Prostate gland (tissue), 2 donors: ENCODE measurements at regions not wholly inside any gene's neighbourhood (a gene's known extent, or its start where the extent isn't known, plus 50 kb on each side); places are given as distances from the start of the nearest gene placed in this dataset.

Experiments
- DNase-seq: peaks from one replicate; pipeline ENCODE4 v3.0.0-alpha.2; 2019; ENCODE audit warnings: low spot score
- H3K27ac ChIP-seq, 2 donors: fragments of 200-600 bp; sonication (generic); 2 replicates each; pipeline ENCODE4 v1.5.1; 2017 to 2019
- H3K27me3 ChIP-seq: fragments of 200-600 bp; sonication (generic); replicated peaks from 2 replicates; pipeline ENCODE4 v1.5.1; 2019; ENCODE audit not compliant: insufficient read depth
- H3K36me3 ChIP-seq, 2 donors: fragments of 200-600 bp; sonication (generic); 1 replicate in 1 of 2; 2 replicates in 1 of 2; pipeline versions ENCODE4 v1.5.1 to v1.8.1; 2017 to 2019
- H3K4me1 ChIP-seq: fragments of 200-600 bp; sonication (generic); replicated peaks from 2 replicates; pipeline ENCODE4 v1.5.1; 2019
- H3K4me3 ChIP-seq, 2 donors: fragments of 200-600 bp; sonication (generic); 2 replicates each; pipeline ENCODE4 v1.5.1; 2017 to 2019
- H3K9me3 ChIP-seq: fragments of 200-600 bp; sonication (generic); 2 replicates; pipeline ENCODE4 v1.5.1; 2017
- CTCF ChIP-seq, 4 experiments: fragments of 200-600 bp in 2 of 4; fragments of 450-650 bp in 2 of 4; sonication (generic) in 2 of 4; IDR thresholded peaks; 1 replicate in 3 of 4; 2 replicates in 1 of 4; pipeline ENCODE4 v1.5.1; 2016 to 2019; ENCODE audit warnings: antibody characterized with exemption in 4 of 4, mild to moderate bottlenecking in 2 of 4, moderate library complexity in 2 of 4
- POLR2A ChIP-seq: fragments of 450-650 bp; IDR thresholded peaks from one replicate; pipeline ENCODE4 v1.6.1; 2016; ENCODE audit warnings: antibody characterized with exemption, mild to moderate bottlenecking
- POLR2AphosphoS5 ChIP-seq: sonication (generic); formaldehyde crosslinking; IDR thresholded peaks from one replicate; pipeline ENCODE4 v1.6.1; 2017; ENCODE audit warnings: antibody characterized with exemption
- WGBS: methylation state at CpG from one replicate; pipeline ENCODE4 v1.1.5; 2018; 5-methylcytosine and 5-hydroxymethylcytosine counted together
- intact Hi-C: fragments of 100-400 bp; cut with DNase I; formaldehyde crosslinking; loops from one replicate; pipeline ENCODE4 v1.14.2; 2022

GRCh38 chr14:55921511-55921910, 196.7 kb upstream of the PELI2 start:
- no peak for DNase-seq
- H3K9me3 ChIP-seq, result no peaks in the 10 kb centered on the region
- no peak overlapping the region for H3K4me3 ChIP-seq
- H3K4me1 ChIP-seq, result no peaks in the 10 kb centered on the region
- TF ChIP-seq POLR2A (no peak), POLR2AphosphoS5 (no peak), CTCF (IDR thresholded peaks at IDR 0.05) (no peak)
- 43% methylated on average over 1 of the region's 1 CpG for WGBS
- no peaks in the 10 kb centered on the region for H3K36me3 ChIP-seq
- H3K27me3 ChIP-seq, result no peaks in the 10 kb centered on the region
- intact Hi-C loops, result no loop called here
- no peak overlapping the region for H3K27ac ChIP-seq

DNA sequence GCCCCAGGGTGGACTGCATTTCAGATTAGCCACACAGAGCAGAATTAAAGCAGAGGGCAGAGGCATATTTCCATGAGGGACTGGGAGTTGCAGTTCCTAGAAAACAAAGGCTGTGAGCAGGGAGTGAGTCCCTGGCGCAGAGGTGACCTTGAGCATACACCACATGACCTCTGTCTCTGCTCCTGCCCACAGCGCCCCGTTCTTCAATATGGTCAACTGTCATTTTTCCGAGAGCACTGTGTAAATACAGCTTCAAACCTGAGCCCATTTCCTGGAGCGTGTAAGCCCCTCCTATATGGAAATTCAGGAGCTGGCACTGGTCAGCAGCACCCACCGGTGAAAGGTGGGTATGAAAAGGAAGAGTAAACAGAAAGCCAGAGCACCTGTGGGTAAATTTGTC, 192.2 kb upstream of the PELI2 start:
- Histone ChIP-seq H3K4me3 (no peak overlapping the region), H3K4me1 (no peaks in the 10 kb centered on the region), H3K27me3 (no peaks in the 10 kb centered on the region), H3K27ac (no peak overlapping the region), H3K9me3 (no peaks in the 10 kb centered on the region), H3K36me3 (no peaks in the 10 kb centered on the region)
- DNase-seq, result no peak
- 54% methylated on average over 6 of the region's 6 CpGs for WGBS
- intact Hi-C loops, result no loop called here
- TF ChIP-seq CTCF (IDR thresholded peaks at IDR 0.05) (no peak), POLR2A (no peak), POLR2AphosphoS5 (no peak)

GRCh38 chr14:55927028-55927427, 191.2 kb upstream of the PELI2 start:
- Histone ChIP-seq H3K36me3 (no peaks in the 10 kb centered on the region), H3K9me3 (no peaks in the 10 kb centered on the region), H3K4me1 (no peaks in the 10 kb centered on the region), H3K4me3 (no peak overlapping the region), H3K27ac (no peak overlapping the region), H3K27me3 (no peaks in the 10 kb centered on the region)
- 90% methylated on average over 2 of the region's 2 CpGs for WGBS
- TF ChIP-seq POLR2AphosphoS5, result no peak
- no peak for TF ChIP-seq POLR2A
- TF ChIP-seq CTCF (IDR thresholded peaks at IDR 0.05), result no peak
- intact Hi-C loops, result no loop called here
- DNase-seq, result no peak

GRCh38 chr14:55928276-55928675, 189.9 kb upstream of the PELI2 start:
- no peaks in the 10 kb centered on the region for H3K27me3 ChIP-seq
- TF ChIP-seq CTCF (IDR thresholded peaks at IDR 0.05) (no peak), POLR2AphosphoS5 (no peak), POLR2A (no peak)
- DNase-seq, result no peak
- H3K4me1 ChIP-seq, result no peaks in the 10 kb centered on the region
- no peaks in the 10 kb centered on the region for H3K36me3 ChIP-seq
- no peak overlapping the region for H3K27ac ChIP-seq
- no peaks in the 10 kb centered on the region for H3K9me3 ChIP-seq
- intact Hi-C loops, result no loop called here
- 29% methylated on average over 2 of the region's 2 CpGs for WGBS
- no peak overlapping the region for H3K4me3 ChIP-seq

DNA sequence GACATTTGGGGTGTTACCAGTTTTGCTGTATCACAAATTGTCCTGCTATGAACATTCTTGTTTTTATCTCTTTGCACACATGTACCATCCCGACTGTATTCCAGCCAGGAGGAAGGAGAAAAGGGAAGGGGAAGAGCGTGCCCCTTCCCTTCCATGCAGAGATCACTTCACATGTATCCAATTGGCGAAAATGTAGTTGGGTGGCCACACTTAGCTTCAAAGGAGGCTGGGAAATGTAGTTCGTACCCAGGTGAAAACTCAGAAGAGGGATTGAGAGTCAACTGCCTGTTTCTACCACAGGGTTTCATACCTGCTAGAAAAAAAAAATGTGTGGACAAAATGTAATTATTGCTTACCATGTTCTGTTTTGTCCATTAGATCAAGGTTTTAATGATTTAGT, 189.1 kb upstream of the PELI2 start:
- 71% methylated on average over 4 of the region's 4 CpGs for WGBS
- no peak for DNase-seq
- TF ChIP-seq CTCF (IDR thresholded peaks at IDR 0.05), result no peak
- TF ChIP-seq POLR2A, result no peak
- no peak for TF ChIP-seq POLR2AphosphoS5
- no peaks in the 10 kb centered on the region for H3K36me3 ChIP-seq
- H3K27ac ChIP-seq, result no peak overlapping the region
- H3K4me3 ChIP-seq, result no peak overlapping the region
- intact Hi-C loops, result no loop called here
- H3K27me3 ChIP-seq, result no peaks in the 10 kb centered on the region
- H3K4me1 ChIP-seq, result no peaks in the 10 kb centered on the region
- no peaks in the 10 kb centered on the region for H3K9me3 ChIP-seq
